GM18505 (cell line): ENCODE measurements at regions not wholly inside any gene's neighbourhood (a gene's known extent, or its start where the extent isn't known, plus 50 kb on each side); places are given as distances from the start of the nearest gene placed in this dataset.

Experiments
- ATAC-seq: cut with Tn5 transposase; IDR thresholded peaks from one replicate; pipeline ENCODE4 v1.9.1; 2021; ENCODE audit not compliant: unreplicated experiment
- POLR2A ChIP-seq: IDR thresholded peaks from 4 replicates; pipeline ENCODE4 v1.6.1; 2011; ENCODE audit warnings: borderline replicate concordance; ENCODE audit not compliant: insufficient read depth, insufficient read length; ENCODE audit errors: extremely low read depth

- no peak for TF ChIP-seq POLR2A
- ATAC-seq, result no peak
Measured at GRCh38 chr13:72431981-72432682, 295.3 kb downstream of the MZT1 start.

GRCh38 chr13:72430923-72431322 is 296.5 kb downstream of the MZT1 start:
- ATAC-seq, result no peak
- no peak for TF ChIP-seq POLR2A

- TF ChIP-seq POLR2A, result no peak
- no peak for ATAC-seq
Measured at GRCh38 chr13:72427757-72428528, 299.5 kb downstream of the MZT1 start.

GRCh38 chr13:72424059-72424458 is 303.4 kb downstream of the MZT1 start:
- no peak for TF ChIP-seq POLR2A
- no peak for ATAC-seq

- no peak for TF ChIP-seq POLR2A
- no peak for ATAC-seq
Measured at GRCh38 chr13:72415817-72416216, 311.6 kb downstream of the MZT1 start.

GRCh38 chr13:72412481-72412880 is 314.9 kb downstream of the MZT1 start:
- ATAC-seq, result no peak
- no peak for TF ChIP-seq POLR2A

GRCh38 chr13:72405441-72405840 is 322.0 kb downstream of the MZT1 start:
- ATAC-seq, result no peak
- no peak for TF ChIP-seq POLR2A

- no peak for ATAC-seq
- TF ChIP-seq POLR2A, result no peak
Measured at GRCh38 chr13:72403396-72404010, 323.9 kb downstream of the MZT1 start.

- no peak for ATAC-seq
- no peak for TF ChIP-seq POLR2A
Measured at GRCh38 chr13:72400856-72401255, 326.6 kb downstream of the MZT1 start.

- no peak for TF ChIP-seq POLR2A
- ATAC-seq, result no peak
Measured at GRCh38 chr13:72399351-72399750, 328.1 kb downstream of the MZT1 start.

- no peak for ATAC-seq
- TF ChIP-seq POLR2A, result no peak
Measured at GRCh38 chr13:72397265-72397664, 330.2 kb downstream of the MZT1 start.

GRCh38 chr13:72390909-72391308 is 336.5 kb downstream of the MZT1 start:
- no peak for TF ChIP-seq POLR2A
- no peak for ATAC-seq

GRCh38 chr13:72386138-72386684 is 341.2 kb downstream of the MZT1 start:
- no peak for TF ChIP-seq POLR2A
- no peak for ATAC-seq
